AG08395 (cell line): ENCODE measurements at regions not wholly inside any gene's neighbourhood (a gene's known extent, or its start where the extent isn't known, plus 50 kb on each side); places are given as distances from the start of the nearest gene placed in this dataset.
A peak's percentile ranks its signal among the peaks of the same experiment; 100 is the strongest.

ENCODE experiments used
- DNase-seq: peaks from one replicate; pipeline ENCODE4 v3.0.0; 2012; ENCODE audit warnings: mixed read lengths, low spot score

GRCh38 chr2:18465979-18466378 lies 94.5 kb downstream of the RDH14 start:
- no peak for DNase-seq

- DNase-seq: no peak
Measured at GRCh38 chr2:18464913-18465312, 95.5 kb downstream of the RDH14 start.

- DNase-seq: no peak
Measured at GRCh38 chr2:18456026-18456425, 104.4 kb downstream of the RDH14 start.

- DNase-seq: peak; percentile 78
Measured at GRCh38 chr2:18455236-18455862, 105.1 kb downstream of the RDH14 start.

GRCh38 chr2:18454692-18455235 lies 105.7 kb downstream of the RDH14 start:
- DNase-seq: no peak

GRCh38 chr2:18446715-18447114 lies 113.7 kb downstream of the RDH14 start:
- DNase-seq: no peak

- DNase-seq: peak; percentile 65
Measured at GRCh38 chr2:18445433-18446320, 114.8 kb downstream of the RDH14 start.

GRCh38 chr2:18444806-18445205 lies 115.6 kb downstream of the RDH14 start:
- no peak for DNase-seq

- DNase-seq: no peak
Measured at GRCh38 chr2:18441583-18441982, 118.9 kb downstream of the RDH14 start.

GRCh38 chr2:18440777-18441176 lies 119.7 kb downstream of the RDH14 start:
- DNase-seq: no peak

- DNase-seq: peak; percentile 57
Measured at GRCh38 chr2:18440141-18440661, 120.3 kb downstream of the RDH14 start.

GRCh38 chr2:18439716-18440115 lies 120.7 kb downstream of the RDH14 start:
- no peak for DNase-seq

GRCh38 chr2:18437909-18438308 lies 122.5 kb downstream of the RDH14 start:
- DNase-seq: no peak

- no peak for DNase-seq
Measured at GRCh38 chr2:18436503-18437005, 123.9 kb downstream of the RDH14 start.

GRCh38 chr2:18435426-18436037 lies 124.9 kb downstream of the RDH14 start:
- DNase-seq: peak; percentile 51

GRCh38 chr2:18433872-18434271 lies 126.6 kb downstream of the RDH14 start:
- DNase-seq: no peak

GRCh38 chr2:18432999-18433398 lies 127.5 kb downstream of the RDH14 start:
- no peak for DNase-seq

GRCh38 chr2:18430996-18431748 lies 129.3 kb downstream of the RDH14 start:
- no peak for DNase-seq

- DNase-seq: no peak
Measured at GRCh38 chr2:18428516-18428915, 131.9 kb downstream of the RDH14 start.

GRCh38 chr2:18427762-18428161 lies 132.7 kb downstream of the RDH14 start:
- DNase-seq: no peak

- no peak for DNase-seq
Measured at GRCh38 chr2:18426174-18426573, 134.3 kb downstream of the RDH14 start.
